Stimulated activated effector memory CD8-positive, alpha-beta T cell treated with anti-CD3 and anti-CD28 coated beads, Interleukin-12 subunit alpha, Interleukin-12 subunit beta, amount 100 ng/mL, for 72 hours (primary cell): ENCODE measurements at regions not wholly inside any gene's neighbourhood (a gene's known extent, or its start where the extent isn't known, plus 50 kb on each side); places are given as distances from the start of the nearest gene placed in this dataset.
"Not testable (repeated sequence)": the region's sequence is repeated elsewhere in the genome, so short reads cannot be mapped to it uniquely, and the experiment has no call there.

Source experiments
- ATAC-seq: fragments of 150-1000 bp; cut with Tn5 transposase; 2 replicates; pipeline ENCODE4 v1.10.0; 2021
- DNase-seq, 2 donors: peaks; one replicate each; pipeline ENCODE4 v3.0.0; 2021 to 2022; ENCODE audit warnings: low spot score in 2 of 2
- H3K27ac Mint-ChIP-seq: one replicate; pipeline ENCODE4 v1.8.0; 2022; ENCODE audit warnings: mild to moderate bottlenecking, mixed read lengths
- H3K36me3 Mint-ChIP-seq: one replicate; pipeline ENCODE4 v1.8.0; 2022; ENCODE audit warnings: mild to moderate bottlenecking, mixed read lengths
- H3K4me1 Mint-ChIP-seq: one replicate; pipeline ENCODE4 v1.8.0; 2022; ENCODE audit warnings: mixed read lengths
- H3K4me3 Mint-ChIP-seq: one replicate; pipeline ENCODE4 v1.8.0; 2022; ENCODE audit warnings: mild to moderate bottlenecking, mixed read lengths
- H3K9me3 Mint-ChIP-seq: one replicate; pipeline ENCODE4 v1.8.0; 2022; ENCODE audit warnings: mixed read lengths

GRCh38 chr4:132059227-132059626 is 1089.9 kb upstream of the PCDH10 start:
- ATAC-seq (no peak), DNase-seq (no peak)
- peaks cover 20% of the 10 kb centered on the region for H3K9me3 Mint-ChIP-seq
- H3K4me1 Mint-ChIP-seq = no peaks in the 10 kb centered on the region
- H3K36me3 Mint-ChIP-seq = no peaks in the 10 kb centered on the region
- no peak overlapping the region for H3K27ac Mint-ChIP-seq
- no peak overlapping the region for H3K4me3 Mint-ChIP-seq

- ATAC-seq (peak; percentile 36), DNase-seq (no peak)
- Mint-ChIP-seq H3K36me3 (no peaks in the 10 kb centered on the region), H3K4me3 (no peak overlapping the region), H3K27ac (no peak overlapping the region), H3K9me3 (peaks cover 18% of the 10 kb centered on the region), H3K4me1 (no peaks in the 10 kb centered on the region)
Observed at GRCh38 chr4:132062611-132063239, 1086.4 kb upstream of the PCDH10 start.

- no peak overlapping the region for H3K4me3 Mint-ChIP-seq
- no peaks in the 10 kb centered on the region for H3K4me1 Mint-ChIP-seq
- H3K36me3 Mint-ChIP-seq = no peaks in the 10 kb centered on the region
- no peak overlapping the region for H3K27ac Mint-ChIP-seq
- ATAC-seq (no peak), DNase-seq (no peak)
- peaks cover 18% of the 10 kb centered on the region for H3K9me3 Mint-ChIP-seq
Observed at GRCh38 chr4:132063829-132064228, 1085.3 kb upstream of the PCDH10 start.

- Mint-ChIP-seq H3K27ac (no peak overlapping the region), H3K4me3 (no peak overlapping the region), H3K36me3 (no peaks in the 10 kb centered on the region), H3K4me1 (no peaks in the 10 kb centered on the region), H3K9me3 (peaks cover 16% of the 10 kb centered on the region)
- DNase-seq (no peak), ATAC-seq (no peak)
Observed at GRCh38 chr4:132065940-132066495, 1083.1 kb upstream of the PCDH10 start.

GRCh38 chr4:132071815-132072214 is 1077.3 kb upstream of the PCDH10 start:
- ATAC-seq = no peak
- Mint-ChIP-seq H3K27ac (no peak overlapping the region), H3K4me1 (no peaks in the 10 kb centered on the region), H3K4me3 (no peak overlapping the region), H3K36me3 (no peaks in the 10 kb centered on the region), H3K9me3 (peaks cover 8% of the 10 kb centered on the region)
- no peak for DNase-seq

- DNase-seq (no peak), ATAC-seq (no peak)
- Mint-ChIP-seq H3K4me3 (no peak overlapping the region), H3K36me3 (no peaks in the 10 kb centered on the region), H3K9me3 (peaks cover 16% of the 10 kb centered on the region), H3K4me1 (no peaks in the 10 kb centered on the region), H3K27ac (no peak overlapping the region)
Observed at GRCh38 chr4:132076829-132077228, 1072.3 kb upstream of the PCDH10 start.

- Mint-ChIP-seq H3K4me1 (no peaks in the 10 kb centered on the region), H3K27ac (no peak overlapping the region), H3K36me3 (no peaks in the 10 kb centered on the region), H3K4me3 (no peak overlapping the region), H3K9me3 (peaks cover 15% of the 10 kb centered on the region)
- ATAC-seq (no peak), DNase-seq (no peak)
Observed at GRCh38 chr4:132085105-132085504, 1064.0 kb upstream of the PCDH10 start.

GRCh38 chr4:132094017-132094416 is 1055.1 kb upstream of the PCDH10 start:
- ATAC-seq (no peak), DNase-seq (no peak)
- peaks cover 11% of the 10 kb centered on the region for H3K9me3 Mint-ChIP-seq
- no peak overlapping the region for H3K4me3 Mint-ChIP-seq
- H3K4me1 Mint-ChIP-seq = no peaks in the 10 kb centered on the region
- no peak overlapping the region for H3K27ac Mint-ChIP-seq
- no peaks in the 10 kb centered on the region for H3K36me3 Mint-ChIP-seq

- Mint-ChIP-seq H3K4me1 (no peaks in the 10 kb centered on the region), H3K27ac (no peak overlapping the region), H3K4me3 (no peak overlapping the region), H3K36me3 (no peaks in the 10 kb centered on the region), H3K9me3 (peaks cover 11% of the 10 kb centered on the region)
- DNase-seq (no peak), ATAC-seq (no peak)
Observed at GRCh38 chr4:132097041-132097440, 1052.1 kb upstream of the PCDH10 start.

- ATAC-seq = no peak
- Mint-ChIP-seq H3K4me3 (no peak overlapping the region), H3K36me3 (no peaks in the 10 kb centered on the region)
Observed at GRCh38 chr4:132101526-132101925, 1047.6 kb upstream of the PCDH10 start.

GRCh38 chr4:132108784-132109183 is 1040.3 kb upstream of the PCDH10 start:
- DNase-seq (no peak), ATAC-seq (no peak)
- H3K36me3 Mint-ChIP-seq = no peaks in the 10 kb centered on the region
- no peak overlapping the region for H3K27ac Mint-ChIP-seq
- peaks cover 4% of the 10 kb centered on the region for H3K9me3 Mint-ChIP-seq
- no peaks in the 10 kb centered on the region for H3K4me1 Mint-ChIP-seq
- H3K4me3 Mint-ChIP-seq = no peak overlapping the region

More at GRCh38 chr4:132101526-132101925, 1047.6 kb upstream of the PCDH10 start:
- Mint-ChIP-seq H3K4me1 (no peaks in the 10 kb centered on the region), H3K27ac (no peak overlapping the region), H3K9me3 (peaks cover 10% of the 10 kb centered on the region)
- DNase-seq = no peak

GRCh38 chr4:132114885-132115284 is 1034.2 kb upstream of the PCDH10 start:
- Mint-ChIP-seq H3K9me3 (peaks cover 14% of the 10 kb centered on the region), H3K4me3 (no peak overlapping the region), H3K36me3 (no peaks in the 10 kb centered on the region), H3K27ac (no peak overlapping the region), H3K4me1 (no peaks in the 10 kb centered on the region)
- ATAC-seq = no peak
- no peak for DNase-seq

GRCh38 chr4:132122741-132123140 is 1026.4 kb upstream of the PCDH10 start:
- not testable (repeated sequence) for ATAC-seq

GRCh38 chr4:132123870-132124623 is 1025.0 kb upstream of the PCDH10 start:
- DNase-seq (no peak), ATAC-seq (no peak)
- Mint-ChIP-seq H3K4me1 (no peaks in the 10 kb centered on the region), H3K4me3 (no peak overlapping the region), H3K36me3 (no peaks in the 10 kb centered on the region), H3K9me3 (peaks cover 26% of the 10 kb centered on the region), H3K27ac (no peak overlapping the region)

More at GRCh38 chr4:132122741-132123140, 1026.4 kb upstream of the PCDH10 start:
- not testable (repeated sequence) for H3K4me3 Mint-ChIP-seq, H3K4me1 Mint-ChIP-seq, H3K36me3 Mint-ChIP-seq, H3K27ac Mint-ChIP-seq, DNase-seq
- H3K9me3 Mint-ChIP-seq = peaks cover 34% of the 10 kb centered on the region

- peaks cover 22% of the 10 kb centered on the region for H3K9me3 Mint-ChIP-seq
- H3K4me3 Mint-ChIP-seq = no peak overlapping the region
- ATAC-seq = no peak
- no peaks in the 10 kb centered on the region for H3K4me1 Mint-ChIP-seq
- H3K36me3 Mint-ChIP-seq = no peaks in the 10 kb centered on the region
- no peak overlapping the region for H3K27ac Mint-ChIP-seq
- DNase-seq = no peak
Observed at GRCh38 chr4:132124624-132124974, 1024.5 kb upstream of the PCDH10 start.

- H3K4me1 Mint-ChIP-seq = no peaks in the 10 kb centered on the region
- peaks cover 19% of the 10 kb centered on the region for H3K9me3 Mint-ChIP-seq
- DNase-seq (no peak), ATAC-seq (no peak)
- H3K27ac Mint-ChIP-seq = no peak overlapping the region
- H3K4me3 Mint-ChIP-seq = no peak overlapping the region
- no peaks in the 10 kb centered on the region for H3K36me3 Mint-ChIP-seq
Observed at GRCh38 chr4:132125131-132125530, 1024.0 kb upstream of the PCDH10 start.
